Adipocyte (in vitro differentiated cells): ENCODE measurements at regions not wholly inside any gene's neighbourhood (a gene's known extent, or its start where the extent isn't known, plus 50 kb on each side); places are given as distances from the start of the nearest gene placed in this dataset.

Experiments used
- DNase-seq: peaks from one replicate; pipeline ENCODE4 v3.0.0-alpha.2; 2015; ENCODE audit warnings: low read depth
- H3K27me3 ChIP-seq: replicated peaks from 2 replicates; pipeline ENCODE4 v1.7.0; 2013; ENCODE audit warnings: mild to moderate bottlenecking, low read length, moderate library complexity; ENCODE audit not compliant: control insufficient read depth, insufficient read depth
- H3K36me3 ChIP-seq: 2 replicates; pipeline ENCODE4 v1.7.0; 2013; ENCODE audit warnings: low read length, mild to moderate bottlenecking, moderate library complexity; ENCODE audit not compliant: control insufficient read depth, insufficient read depth, severe bottlenecking
- H3K4me1 ChIP-seq: 2 replicates; pipeline ENCODE4 v1.7.0; 2013; ENCODE audit warnings: mild to moderate bottlenecking, low read length, moderate library complexity; ENCODE audit not compliant: control insufficient read depth, insufficient read depth
- H3K4me3 ChIP-seq: 2 replicates; pipeline ENCODE4 v1.7.0; 2013; ENCODE audit warnings: mild to moderate bottlenecking, low read length, moderate library complexity
- H3K9ac ChIP-seq: 2 replicates; pipeline ENCODE4 v1.7.0; 2013; ENCODE audit warnings: mild to moderate bottlenecking, low read length, moderate library complexity
- H3K9me3 ChIP-seq: 2 replicates; pipeline ENCODE4 v1.7.0; 2013; ENCODE audit warnings: mild to moderate bottlenecking, low read length, moderate library complexity; ENCODE audit not compliant: control insufficient read depth

- DNase-seq, result no peak
- Histone ChIP-seq H3K4me3 (no peak overlapping the region), H3K27me3 (no peaks in the 10 kb centered on the region), H3K4me1 (peaks cover 20% of the 10 kb centered on the region), H3K9me3 (no peaks in the 10 kb centered on the region), H3K9ac (no peak overlapping the region), H3K36me3 (no peaks in the 10 kb centered on the region)
Measured at GRCh38 chr4:43345323-43345925, 452.9 kb downstream of the GRXCR1 start.

GRCh38 chr4:43348591-43348990 lies 456.1 kb downstream of the GRXCR1 start:
- no peak for DNase-seq
- no peak overlapping the region for H3K9ac ChIP-seq
- no peaks in the 10 kb centered on the region for H3K4me1 ChIP-seq
- H3K36me3 ChIP-seq, result no peaks in the 10 kb centered on the region
- no peaks in the 10 kb centered on the region for H3K27me3 ChIP-seq
- no peak overlapping the region for H3K4me3 ChIP-seq
- no peaks in the 10 kb centered on the region for H3K9me3 ChIP-seq

DNA sequence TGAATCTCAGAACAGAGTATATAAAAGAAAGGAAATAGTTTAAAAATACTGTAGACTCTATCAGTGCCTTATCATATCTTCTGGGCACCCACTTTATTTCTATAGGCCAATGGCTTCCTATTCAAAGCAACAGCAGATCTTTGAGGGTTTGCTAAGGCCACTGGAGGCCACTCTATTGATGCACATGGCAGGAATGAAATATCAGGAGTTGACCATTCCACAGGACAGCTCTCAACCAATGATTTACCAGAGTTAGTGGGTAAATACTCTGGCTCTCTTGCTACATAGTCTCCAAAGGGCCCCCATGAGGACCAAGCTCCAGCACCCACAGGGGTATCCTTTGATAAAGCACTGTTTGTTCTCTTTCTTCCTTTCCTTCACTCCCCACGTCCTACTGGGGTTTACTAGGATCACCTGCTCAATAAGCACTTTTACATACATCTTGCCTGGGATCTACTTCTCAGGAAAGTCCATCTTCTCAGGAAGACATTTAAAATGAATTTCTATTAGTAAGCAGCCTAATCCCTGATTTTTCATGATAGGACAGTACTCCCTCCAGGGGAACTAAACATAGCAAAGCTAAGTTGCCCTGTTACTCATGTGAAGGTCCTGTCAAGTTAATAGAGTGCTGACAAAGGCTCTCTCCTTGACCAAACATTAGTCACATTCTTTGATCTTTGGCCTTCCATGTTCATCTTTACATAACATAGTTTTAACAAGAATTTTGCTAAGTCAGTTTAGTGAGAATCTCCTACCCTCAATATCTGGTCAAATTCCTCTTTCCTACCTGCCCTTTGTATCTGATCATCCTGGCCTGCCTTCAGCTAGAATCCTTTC lies 459.7 kb downstream of the GRXCR1 start:
- Histone ChIP-seq H3K36me3 (no peaks in the 10 kb centered on the region), H3K4me3 (no peak overlapping the region), H3K4me1 (no peaks in the 10 kb centered on the region), H3K27me3 (no peaks in the 10 kb centered on the region), H3K9ac (no peak overlapping the region), H3K9me3 (no peaks in the 10 kb centered on the region)
- DNase-seq, result no peak

GRCh38 chr4:43352859-43353258 lies 460.3 kb downstream of the GRXCR1 start:
- Histone ChIP-seq H3K9me3 (no peaks in the 10 kb centered on the region), H3K36me3 (no peaks in the 10 kb centered on the region), H3K27me3 (no peaks in the 10 kb centered on the region), H3K4me3 (no peak overlapping the region), H3K9ac (no peak overlapping the region), H3K4me1 (no peaks in the 10 kb centered on the region)
- no peak for DNase-seq

DNA sequence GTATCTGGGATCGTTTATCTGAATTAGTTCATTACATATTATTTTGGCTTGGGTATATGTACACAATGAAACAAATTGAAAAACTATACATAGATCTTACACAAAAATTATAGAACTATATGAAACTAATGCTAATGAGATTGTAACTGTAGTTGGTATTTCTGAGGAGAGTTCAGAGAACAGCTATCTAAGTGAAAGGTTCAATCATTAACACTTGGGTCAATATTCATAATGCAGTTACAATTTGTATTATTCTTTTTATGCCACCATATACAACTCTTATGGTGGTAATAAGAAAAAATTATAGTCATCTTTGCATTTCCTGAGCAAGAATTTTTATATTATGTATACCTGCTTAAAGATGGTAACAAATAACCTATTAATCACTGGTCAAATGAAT lies 461.0 kb downstream of the GRXCR1 start:
- Histone ChIP-seq H3K4me3 (no peak overlapping the region), H3K9ac (no peak overlapping the region), H3K9me3 (no peaks in the 10 kb centered on the region), H3K4me1 (no peaks in the 10 kb centered on the region), H3K36me3 (no peaks in the 10 kb centered on the region), H3K27me3 (no peaks in the 10 kb centered on the region)
- DNase-seq, result no peak

GRCh38 chr4:43356786-43357185 lies 464.3 kb downstream of the GRXCR1 start:
- H3K4me1 ChIP-seq, result no peaks in the 10 kb centered on the region
- H3K9ac ChIP-seq, result no peak overlapping the region
- no peaks in the 10 kb centered on the region for H3K9me3 ChIP-seq
- DNase-seq, result no peak
- no peaks in the 10 kb centered on the region for H3K36me3 ChIP-seq
- no peak overlapping the region for H3K4me3 ChIP-seq
- H3K27me3 ChIP-seq, result no peaks in the 10 kb centered on the region

DNA sequence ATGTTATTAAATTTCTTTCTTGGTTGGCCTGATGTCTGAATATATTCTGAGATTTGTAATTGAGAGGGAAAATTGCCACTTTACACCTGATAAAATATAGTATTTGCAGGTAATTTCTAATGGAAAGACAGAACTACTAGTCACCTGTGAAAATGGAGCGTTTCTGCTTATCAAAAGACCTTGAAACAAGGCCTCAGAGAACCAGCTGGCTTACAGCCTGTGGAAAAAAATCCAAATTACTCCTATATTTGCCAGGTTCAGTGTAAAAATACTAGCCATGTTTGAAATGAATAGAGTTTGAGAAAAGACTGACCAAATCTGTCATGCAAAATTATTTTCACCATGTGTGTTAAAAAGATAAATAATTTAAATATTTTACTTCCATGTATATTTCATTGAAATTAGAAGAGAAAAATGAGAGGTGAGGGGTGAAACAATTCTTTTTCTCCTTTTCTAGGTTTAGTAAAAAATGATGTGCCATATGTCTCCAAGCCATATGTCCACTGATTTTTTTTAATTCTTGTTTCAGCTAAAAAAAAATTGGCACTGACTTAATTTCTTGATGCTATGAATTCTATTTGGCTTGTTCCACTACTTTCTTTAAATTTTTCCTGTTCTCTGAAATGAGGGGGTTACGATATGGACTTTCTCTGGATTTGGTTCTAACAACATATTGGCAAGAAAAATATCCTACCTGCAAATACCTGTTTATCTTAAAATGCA lies 464.9 kb downstream of the GRXCR1 start:
- no peak overlapping the region for H3K4me3 ChIP-seq

GRCh38 chr4:43360296-43360695 lies 467.8 kb downstream of the GRXCR1 start:
- Histone ChIP-seq H3K9me3 (no peaks in the 10 kb centered on the region), H3K4me3 (no peak overlapping the region)

More for the DNA sequence above, 464.9 kb downstream of the GRXCR1 start:
- Histone ChIP-seq H3K4me1 (no peaks in the 10 kb centered on the region), H3K27me3 (no peaks in the 10 kb centered on the region), H3K9ac (no peak overlapping the region), H3K9me3 (no peaks in the 10 kb centered on the region), H3K36me3 (no peaks in the 10 kb centered on the region)
- no peak for DNase-seq

GRCh38 chr4:43362875-43363636 lies 470.5 kb downstream of the GRXCR1 start:
- H3K4me3 ChIP-seq, result no peak overlapping the region
- H3K4me1 ChIP-seq, result no peaks in the 10 kb centered on the region
- DNase-seq, result no peak
- no peaks in the 10 kb centered on the region for H3K36me3 ChIP-seq
- no peaks in the 10 kb centered on the region for H3K27me3 ChIP-seq
- no peak overlapping the region for H3K9ac ChIP-seq
- H3K9me3 ChIP-seq, result no peaks in the 10 kb centered on the region

More at GRCh38 chr4:43360296-43360695, 467.8 kb downstream of the GRXCR1 start:
- Histone ChIP-seq H3K9ac (no peak overlapping the region), H3K4me1 (no peaks in the 10 kb centered on the region), H3K27me3 (no peaks in the 10 kb centered on the region), H3K36me3 (no peaks in the 10 kb centered on the region)
- DNase-seq, result no peak

DNA sequence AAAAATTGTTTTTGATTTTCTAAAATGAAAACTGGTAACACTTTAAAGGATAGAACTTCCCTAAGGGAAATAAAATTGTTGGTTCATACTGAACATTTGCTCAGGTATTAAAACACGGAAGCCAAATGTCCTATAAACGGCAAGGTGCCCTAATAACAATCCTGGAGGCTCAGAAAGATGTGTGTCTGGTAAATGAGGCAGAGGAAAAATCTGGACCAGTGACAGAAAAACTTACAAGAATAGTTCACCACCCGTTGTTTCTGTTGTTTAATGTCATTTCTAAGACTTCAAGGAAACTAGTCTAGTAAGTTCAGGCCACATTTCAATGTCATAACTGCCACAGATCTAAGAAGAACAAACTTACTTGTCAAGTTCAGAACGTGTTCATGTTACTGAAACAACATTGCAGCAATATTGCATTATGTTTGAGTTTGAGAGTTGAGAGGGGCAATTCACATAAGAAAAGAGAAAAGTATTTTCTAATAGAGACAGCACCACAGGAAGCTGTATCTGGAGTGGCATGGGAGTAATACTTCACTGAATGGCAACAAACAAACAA lies 476.6 kb downstream of the GRXCR1 start:
- DNase-seq, result no peak
- H3K9ac ChIP-seq, result no peak overlapping the region

More for the DNA sequence above, 476.6 kb downstream of the GRXCR1 start:
- no peaks in the 10 kb centered on the region for H3K4me1 ChIP-seq
- no peaks in the 10 kb centered on the region for H3K36me3 ChIP-seq
- H3K4me3 ChIP-seq, result no peak overlapping the region
- no peaks in the 10 kb centered on the region for H3K27me3 ChIP-seq
- H3K9me3 ChIP-seq, result no peaks in the 10 kb centered on the region
